T-helper 2 cell treated with Interferon-gamma antibody and Interleukin-4, amounts not matched to agents 100 ng/mL and 5 ng/mL, for 36 hours (primary cell): ENCODE measurements at regions not wholly inside any gene's neighbourhood (a gene's known extent, or its start where the extent isn't known, plus 50 kb on each side); places are given as distances from the start of the nearest gene placed in this dataset.
"Not testable (repeated sequence)": the region's sequence is repeated elsewhere in the genome, so short reads cannot be mapped to it uniquely, and the experiment has no call there.

Source experiments
- intact Hi-C: fragments of 100-400 bp; cut with micrococcal nuclease; formaldehyde crosslinking; loops from one replicate; pipeline ENCODE4 v1.15.1; 2023

DNA sequence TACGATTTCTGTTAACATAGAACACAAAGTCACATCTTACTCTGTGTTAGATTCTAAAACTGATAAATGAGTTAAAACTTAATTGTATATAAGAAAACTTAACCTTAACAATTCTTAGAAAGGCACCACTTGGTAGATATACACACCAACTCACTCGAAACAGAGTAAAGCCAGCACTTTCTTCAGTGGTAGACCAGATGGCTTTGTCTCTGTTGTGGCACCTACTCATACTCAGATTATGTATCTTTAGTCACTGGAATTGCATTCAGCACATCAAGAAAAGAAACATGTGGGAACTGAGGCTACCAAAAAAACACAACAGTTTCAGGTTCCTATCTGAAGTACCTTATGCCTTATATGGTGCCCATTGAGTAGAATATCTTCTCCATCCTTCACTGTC is 192.5 kb downstream of the ZNF608 start:
- intact Hi-C loops: no loop called here

DNA sequence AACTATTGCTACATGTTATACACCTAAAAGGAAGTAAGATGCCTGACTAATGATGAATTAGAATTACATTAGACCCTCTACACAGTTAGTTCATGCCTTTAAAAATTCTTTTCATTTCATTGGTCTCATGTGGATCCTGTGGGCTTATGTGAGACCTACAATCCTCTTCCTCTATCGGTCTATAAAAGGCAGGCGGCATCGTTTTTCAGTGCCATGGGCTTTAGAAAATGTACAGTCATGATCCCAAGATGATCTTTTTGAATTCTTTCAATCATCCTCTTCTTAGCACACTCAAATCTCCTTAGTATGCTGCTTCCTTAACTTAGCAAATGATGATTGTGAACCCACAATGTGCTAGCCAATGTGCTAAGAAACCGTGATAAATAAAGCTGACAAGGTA is 193.9 kb downstream of the ZNF608 start:
- intact Hi-C loops: no loop called here

DNA sequence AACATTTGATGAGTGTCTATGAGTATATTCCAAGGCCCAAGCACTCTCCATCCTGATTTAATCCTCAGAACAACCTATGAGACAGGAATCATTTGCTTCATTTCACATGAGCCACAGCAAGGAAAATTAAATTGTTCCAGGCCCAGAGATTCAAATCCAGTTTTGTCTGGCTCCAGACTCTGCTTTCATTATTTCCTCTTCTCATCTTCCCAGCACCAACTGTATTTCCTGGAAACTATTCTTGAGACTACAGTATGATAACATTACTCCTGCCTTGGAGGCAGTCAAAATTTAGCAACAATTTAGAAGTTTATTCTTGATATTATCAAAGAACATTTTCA is 194.5 kb downstream of the ZNF608 start:
- intact Hi-C loops: no loop called here

DNA sequence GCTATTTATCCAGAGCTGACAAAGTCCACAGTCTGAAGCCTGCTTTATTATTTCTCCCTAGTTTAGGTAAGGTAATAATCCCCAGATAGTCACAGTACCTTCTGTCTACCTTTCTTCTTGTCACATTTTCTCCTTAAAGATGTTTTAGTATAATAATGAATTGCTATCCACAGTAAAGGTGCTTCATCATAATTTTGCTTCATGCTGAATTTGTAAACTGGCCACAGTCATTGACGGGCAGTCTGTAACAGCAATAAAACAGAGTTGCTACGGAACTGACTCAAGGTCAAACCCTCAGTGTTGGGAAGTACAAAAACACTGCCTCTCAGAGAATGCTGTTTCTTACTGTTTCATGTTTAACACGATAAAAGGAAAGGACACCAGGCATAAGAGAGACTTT is 195.7 kb downstream of the ZNF608 start:
- intact Hi-C loops: no loop called here

DNA sequence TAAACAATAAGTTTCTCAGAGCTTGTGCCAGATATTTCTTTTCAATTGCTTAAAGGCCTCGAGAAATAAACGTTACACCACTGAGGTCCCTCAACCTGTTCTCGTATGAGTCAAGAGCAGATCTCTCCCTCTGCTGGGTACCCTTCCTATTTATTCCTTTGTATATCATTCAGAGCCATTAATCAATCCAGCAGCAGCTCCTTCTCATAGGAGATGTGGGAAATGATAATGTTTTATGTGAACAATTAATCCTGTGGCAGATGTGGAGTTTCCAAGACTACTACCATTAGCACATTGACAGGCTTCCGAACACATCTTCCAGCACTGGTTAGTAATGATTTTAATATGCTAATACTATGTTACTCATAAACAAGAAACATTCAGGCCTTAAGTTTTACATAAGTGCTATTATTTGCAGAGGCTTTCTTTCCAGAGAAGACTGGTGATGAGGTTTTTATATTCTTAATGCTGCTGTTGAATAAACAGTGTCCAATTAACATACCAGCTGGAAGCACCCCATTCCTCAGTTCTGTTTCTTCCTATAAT is 196.5 kb downstream of the ZNF608 start:
- intact Hi-C loops: no loop called here

DNA sequence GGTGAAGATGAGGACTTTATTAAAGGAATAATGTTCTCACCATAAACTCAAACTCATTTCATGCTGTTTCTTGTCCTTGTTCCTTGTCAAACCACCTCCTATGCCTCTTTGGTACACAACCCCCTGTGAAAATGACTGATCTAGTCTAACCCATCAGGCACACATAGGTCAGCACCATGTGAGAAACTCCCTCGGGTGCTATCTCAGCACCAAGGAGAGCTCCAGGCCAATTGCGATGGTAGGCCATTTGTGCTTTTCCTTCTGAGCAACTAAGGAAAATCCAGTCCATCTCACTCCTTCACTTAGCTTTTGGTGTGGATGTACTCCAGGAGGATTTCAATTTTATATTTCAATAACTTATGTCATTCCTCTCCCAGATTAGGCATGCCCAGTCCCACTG is 199.8 kb downstream of the ZNF608 start:
- intact Hi-C loops: no loop called here

DNA sequence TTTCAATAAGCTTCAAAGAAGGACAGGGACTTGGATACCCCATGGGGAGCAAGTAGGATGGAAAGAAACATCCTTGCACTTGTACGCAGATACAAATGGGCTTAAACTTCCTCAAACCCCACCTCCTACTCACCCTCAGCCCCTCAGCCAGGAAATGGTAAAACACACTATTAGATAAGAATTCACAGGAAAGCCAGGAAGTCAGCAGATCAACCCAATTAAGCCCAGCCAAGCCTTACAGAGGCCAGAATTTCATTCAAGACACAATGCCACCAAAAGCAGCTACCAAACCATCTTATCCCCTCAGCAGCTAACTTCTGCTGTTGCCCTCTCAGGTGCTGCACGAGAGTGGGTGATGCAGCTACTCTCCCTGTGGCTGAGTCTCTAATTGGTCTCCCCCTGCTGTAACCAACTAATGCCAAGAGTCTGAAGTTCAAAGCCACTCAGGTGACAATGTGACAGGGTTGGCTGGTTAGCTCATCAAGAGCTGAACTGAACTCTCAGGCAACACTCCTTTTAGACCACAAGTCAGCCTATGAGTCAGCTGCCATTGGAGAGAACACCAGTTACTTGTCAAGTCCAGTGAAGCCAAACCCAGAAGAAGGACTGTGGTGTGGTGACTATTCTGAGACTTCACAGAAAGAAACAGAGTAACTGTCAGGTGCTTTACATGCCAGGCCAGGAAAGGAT is 201.9 kb downstream of the ZNF608 start:
- intact Hi-C loops: no loop called here

DNA sequence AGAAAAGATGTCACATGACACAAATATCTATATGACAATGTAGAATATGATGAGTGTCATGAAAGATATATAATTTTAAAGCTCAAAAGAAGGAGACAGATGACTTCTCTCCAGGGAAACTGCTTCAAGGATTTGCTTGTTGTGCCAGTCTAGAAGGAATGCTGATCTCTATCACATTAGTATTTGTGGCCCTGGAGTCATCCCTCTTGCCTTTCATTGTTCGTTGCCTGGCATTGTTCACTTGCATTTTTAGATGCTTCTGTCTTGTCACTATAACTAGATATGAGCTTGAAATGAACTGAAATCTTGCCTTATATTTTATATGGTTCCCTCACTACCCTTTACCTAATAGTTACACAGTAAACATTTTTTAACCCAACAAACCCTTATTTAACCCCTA is 207.5 kb downstream of the ZNF608 start:
- intact Hi-C loops: no loop called here

DNA sequence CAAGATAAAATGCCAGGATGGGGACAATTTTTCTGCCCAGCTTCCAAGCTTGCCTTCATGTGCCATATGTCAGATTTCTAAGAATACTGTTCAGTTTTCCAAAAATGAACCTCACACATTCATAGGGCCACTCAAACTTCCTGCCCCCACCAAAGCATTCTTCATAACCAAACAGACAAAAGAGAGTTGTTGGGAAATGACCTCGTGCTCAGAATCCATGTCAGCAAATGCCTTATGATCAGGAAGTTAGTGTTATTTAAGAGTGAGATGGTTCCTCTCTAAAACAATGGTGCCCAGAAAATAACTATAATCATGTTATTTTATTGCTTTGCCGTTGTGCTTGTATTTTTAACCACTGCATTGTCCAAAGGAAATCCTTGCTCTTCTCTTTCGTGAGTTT is 208.2 kb downstream of the ZNF608 start:
- intact Hi-C loops: no loop called here

DNA sequence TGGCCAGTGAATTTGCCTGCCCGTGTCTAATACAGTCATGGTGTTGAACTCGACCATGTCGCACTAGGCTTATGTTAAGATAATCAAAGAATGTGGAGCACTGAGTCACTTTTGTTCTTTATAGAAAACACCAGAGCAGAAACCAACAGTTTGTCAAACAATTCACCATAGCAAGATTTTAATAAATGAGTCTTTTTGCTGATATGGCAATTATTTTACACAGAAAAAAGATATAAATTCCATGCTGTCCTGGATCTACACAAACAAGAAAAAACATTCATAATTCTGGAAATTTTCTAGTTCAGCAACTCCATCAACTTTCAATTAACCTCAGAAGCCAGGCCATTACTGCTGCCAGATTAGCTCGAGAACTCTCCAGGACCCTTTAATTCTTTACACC is 208.9 kb downstream of the ZNF608 start:
- intact Hi-C loops: no loop called here

DNA sequence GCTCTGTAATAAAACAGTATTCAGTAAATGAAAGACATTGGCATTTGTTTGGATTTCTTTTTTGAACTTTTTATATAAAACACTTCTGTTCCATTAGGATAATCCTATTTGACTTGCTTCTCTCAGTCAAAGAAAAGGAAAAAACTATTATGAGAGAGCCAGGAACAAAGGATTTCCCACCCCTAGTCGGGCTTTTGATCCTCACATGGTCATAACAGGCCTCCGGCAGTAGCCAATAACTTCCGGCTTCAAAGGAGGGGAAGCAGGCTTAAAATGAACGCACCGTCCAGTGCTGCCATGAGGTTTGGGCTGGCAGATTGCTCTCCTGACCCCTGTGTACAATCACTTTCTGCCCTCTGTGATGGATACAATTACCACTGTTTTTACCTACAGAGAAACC is 209.3 kb downstream of the ZNF608 start:
- intact Hi-C loops: no loop called here

DNA sequence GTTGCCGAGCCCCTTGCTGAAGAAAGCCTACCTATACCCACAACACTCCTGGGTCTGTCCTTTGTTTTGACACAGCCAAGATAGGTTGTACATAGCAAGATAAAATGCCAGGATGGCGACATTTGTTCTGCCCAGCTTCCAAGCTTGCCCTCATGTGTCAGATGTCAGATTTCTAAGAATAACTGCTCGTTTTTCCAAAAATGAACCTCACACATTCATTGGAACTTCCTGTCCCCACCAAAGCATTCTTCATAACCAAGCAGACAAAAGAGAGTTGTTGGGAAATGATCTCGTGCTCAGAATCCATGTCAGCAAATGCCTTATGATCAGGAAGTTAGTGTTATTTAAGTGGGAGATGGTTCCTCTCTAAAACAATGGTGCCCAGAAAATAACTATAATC is 210.1 kb downstream of the ZNF608 start:
- intact Hi-C loops: no loop called here

DNA sequence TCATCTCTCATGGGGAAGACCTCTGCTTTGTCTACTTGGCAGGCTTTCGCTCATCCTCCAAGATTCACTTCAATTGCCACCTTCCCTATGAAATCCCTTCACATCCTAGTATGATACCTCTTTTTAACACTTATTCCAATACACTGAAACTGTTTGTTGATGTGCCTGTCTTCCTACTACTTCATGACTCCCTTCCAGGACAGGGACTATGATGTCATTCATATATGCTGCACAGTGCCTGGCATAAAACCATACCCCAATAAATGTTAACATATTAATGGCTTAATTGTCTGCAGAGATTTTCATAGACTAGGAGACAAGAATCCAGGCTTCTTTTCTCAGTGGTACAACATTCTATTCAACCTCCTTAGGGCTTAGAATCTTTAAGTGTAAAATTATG is 215.5 kb downstream of the ZNF608 start:
- intact Hi-C loops: no loop called here

DNA sequence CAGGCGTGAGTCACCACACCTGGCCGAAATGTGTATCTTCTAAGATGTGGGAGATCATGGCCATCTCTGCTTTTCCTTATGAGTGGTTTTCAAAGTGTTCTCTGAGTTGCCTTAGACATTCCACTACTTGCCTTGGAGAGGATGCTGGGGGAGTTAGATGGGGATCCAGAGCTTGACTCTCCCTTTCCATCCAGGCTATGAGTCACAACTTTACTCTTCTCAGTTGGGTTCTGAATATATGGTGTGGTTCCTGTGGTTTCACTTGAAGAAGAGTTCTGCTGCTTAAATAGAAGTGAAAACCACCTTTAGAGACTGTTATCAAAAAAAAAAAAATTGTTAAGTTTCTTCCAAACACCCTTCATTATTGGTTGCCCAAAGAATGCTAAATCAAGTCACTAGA is 217.6 kb downstream of the ZNF608 start:
- intact Hi-C loops: no loop called here

DNA sequence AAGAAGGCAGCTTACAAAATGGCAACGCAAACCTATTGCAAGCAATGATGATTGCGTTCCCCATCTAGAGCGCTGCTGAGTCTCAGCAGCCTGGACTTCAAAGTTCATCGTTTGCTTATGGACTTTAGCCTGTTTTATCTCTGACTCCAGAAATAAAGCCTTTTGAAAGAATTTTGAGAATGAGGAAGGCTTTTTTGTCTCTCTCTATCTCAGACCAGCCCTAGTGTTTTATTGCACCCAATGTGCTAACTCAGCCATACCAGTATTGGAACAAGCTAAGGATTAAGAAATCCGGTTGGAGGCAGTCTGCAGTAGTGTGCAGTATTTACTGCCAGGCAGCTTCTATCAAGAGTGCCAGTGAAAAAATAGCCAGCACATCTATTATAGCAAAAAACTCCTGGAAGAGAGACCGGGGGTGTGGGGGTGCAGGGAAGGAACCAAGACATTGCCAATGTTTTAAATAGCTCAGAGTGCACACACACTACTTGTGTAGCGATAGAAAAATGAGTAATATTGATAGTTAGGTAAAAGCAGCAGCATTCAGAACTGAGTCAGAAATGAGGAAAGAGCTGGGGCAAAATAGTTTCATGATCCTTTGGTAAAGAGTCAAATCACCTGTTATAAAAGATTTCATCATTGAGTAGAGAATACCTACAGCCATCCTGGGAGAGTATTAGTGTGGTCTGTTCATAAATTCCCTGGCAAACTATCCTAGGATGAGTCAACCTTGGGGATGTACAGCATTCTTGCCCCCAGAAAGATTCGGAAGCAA is 219.0 kb downstream of the ZNF608 start:
- intact Hi-C loops: no loop called here

DNA sequence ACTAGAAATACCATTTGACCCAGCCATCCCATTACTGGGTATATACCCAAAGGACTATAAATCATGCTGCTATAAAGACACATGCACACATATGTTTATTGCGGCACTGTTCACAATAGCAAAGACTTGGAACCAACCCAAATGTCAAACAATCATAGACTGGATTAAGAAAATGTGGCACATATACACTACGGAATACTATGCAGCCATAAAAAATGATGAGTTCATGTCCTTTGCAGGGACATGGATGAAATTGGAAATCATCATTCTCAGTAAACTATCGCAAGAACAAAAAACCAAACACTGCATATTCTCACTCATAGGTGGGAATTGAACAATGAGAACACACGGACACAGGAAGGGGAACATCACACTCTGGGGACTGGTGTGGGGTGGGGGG is 220.4 kb downstream of the ZNF608 start:
- intact Hi-C loops: not testable (repeated sequence)

DNA sequence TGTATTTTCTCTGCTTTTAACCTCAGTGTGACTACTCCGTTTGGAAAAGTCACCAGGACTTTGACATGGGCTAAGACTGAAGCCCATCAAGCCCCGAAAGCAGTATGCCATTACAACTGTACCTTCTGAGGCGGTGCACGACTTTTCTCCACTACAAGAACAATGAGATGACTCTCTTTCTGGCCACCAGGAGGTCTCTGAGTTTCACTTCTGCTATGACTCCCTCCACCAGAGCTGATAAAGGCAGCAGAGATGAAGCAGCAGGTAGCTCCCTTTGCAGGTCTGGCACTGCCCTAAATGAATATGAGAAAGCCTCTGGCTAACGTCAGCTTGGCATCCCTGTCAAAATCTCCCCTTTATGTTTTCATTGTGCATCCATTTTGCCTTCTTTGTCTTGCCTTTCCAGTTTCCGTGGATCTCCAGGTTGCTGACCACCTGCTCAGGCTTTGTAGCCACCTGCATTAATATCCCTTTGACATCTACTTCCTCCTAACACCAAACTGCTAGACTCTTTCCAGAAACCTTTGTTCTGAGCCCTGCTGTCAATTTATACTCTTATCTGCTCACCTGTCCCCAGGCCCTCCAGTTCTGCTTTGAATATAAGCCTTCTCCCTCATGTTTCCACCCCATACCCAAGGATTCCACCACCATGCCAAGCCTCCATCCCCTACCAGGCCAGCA is 221.7 kb downstream of the ZNF608 start:
- intact Hi-C loops: no loop called here

DNA sequence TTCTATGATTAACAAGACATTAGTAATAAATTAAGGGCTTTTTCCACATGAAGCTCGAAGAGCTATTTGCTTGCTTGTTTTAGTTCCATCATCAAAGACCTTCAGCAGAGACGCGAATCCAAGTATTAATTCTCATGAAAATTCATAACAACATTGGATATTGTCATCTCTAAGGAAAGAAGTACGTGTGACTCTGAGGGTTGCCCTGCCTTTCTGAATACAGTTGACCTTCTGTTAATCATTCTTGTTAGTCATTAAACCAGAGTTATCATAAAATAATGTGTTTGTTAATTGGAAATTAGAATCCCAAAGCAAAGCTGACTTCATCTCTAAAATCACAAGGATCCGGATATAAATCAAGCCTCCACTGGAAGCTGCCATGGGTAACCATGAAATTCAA is 222.5 kb downstream of the ZNF608 start:
- intact Hi-C loops: no loop called here

DNA sequence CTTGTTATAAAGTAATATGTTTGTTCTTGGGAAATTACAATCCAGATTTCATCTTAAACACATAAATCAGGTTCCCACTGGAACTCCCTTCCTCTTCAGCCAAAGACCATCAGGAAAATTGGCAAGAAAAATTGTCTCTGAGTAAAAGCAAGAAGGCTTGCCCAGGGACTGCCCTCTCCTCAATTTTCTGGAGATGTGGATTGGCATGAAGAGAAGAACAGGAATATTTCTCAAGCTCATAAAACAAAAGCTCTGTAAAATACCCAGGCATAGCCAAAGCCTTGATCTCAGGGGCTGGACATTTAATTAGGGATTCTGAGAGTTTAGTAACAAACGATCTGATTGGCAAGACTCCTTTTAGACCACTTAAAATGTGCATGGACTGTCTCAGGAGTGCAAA is 223.4 kb downstream of the ZNF608 start:
- intact Hi-C loops: no loop called here

DNA sequence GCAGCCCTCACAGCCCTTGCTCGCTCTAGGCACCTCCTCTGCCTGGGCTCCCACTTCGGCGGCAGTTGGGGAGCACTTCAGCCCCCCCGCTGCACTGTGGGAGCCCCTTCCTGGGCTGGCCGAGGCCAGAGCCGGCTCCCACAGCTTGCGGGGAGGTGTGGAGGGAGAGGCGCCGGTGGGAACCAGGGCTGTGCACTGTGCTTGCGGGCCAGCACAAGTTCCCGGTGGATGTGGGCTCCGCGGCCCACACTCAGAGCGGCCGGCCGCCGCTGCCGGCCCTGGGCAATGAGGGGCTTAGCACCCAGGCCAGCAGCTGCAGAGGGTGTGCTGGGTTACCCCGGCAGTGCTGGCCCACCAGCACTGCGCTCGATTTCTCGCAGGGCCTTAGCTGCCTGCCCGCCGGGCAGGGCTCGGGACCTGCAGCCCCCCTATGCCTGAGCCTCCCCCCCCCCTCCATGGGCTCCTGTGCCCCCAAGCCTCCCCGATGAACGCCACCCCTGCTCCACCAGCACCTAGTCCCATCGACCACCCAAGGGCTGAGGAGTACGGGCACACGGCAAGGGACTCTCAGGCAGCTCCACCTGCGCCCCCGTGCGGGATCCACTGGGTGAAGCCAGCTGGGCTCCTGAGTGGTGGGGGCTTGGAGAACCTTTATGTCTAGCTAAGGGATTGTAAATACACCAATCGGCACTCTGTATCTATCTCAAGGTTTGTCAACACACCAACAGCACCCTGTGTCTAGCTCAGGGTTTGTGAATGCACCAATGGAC is 224.8 kb downstream of the ZNF608 start:
- intact Hi-C loops: no loop called here

DNA sequence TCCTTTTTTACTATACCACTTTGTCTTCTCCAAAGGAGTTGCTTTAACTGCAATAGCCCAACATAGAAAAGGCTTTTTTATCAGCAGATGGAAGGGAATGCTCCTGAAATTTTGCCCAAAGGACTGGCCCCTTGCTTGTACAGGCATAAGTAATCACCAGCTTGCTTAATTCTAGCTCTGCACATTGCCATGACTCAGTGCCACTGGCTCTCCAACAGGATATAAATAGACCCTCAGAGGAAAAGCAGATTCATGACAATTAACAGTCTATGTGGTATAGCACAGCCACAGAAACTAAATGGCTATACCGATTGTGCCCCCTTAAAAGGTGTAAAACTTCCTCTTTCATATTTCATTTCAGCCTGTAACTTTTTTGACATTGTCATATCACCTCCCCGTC is 227.0 kb downstream of the ZNF608 start:
- intact Hi-C loops: no loop called here

DNA sequence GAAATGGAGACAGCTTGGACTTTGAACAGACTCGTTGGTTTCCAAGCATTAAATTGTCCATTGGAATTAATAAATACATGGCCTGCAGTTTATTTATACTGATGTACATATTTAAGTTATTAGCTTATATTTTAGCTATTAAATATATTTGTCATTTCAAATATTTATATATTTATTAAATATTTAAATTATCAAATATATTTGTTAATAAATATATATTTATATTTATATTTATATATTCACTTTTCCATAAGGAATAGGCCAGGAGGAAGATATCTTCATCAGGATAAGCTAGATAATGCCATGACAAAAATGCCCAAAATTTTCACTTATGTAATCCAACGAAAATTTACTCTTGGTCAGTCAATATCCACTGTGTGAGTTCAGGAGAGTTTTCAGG is 229.9 kb downstream of the ZNF608 start:
- intact Hi-C loops: no loop called here
